SJSA1 (cell line): ENCODE measurements at regions not wholly inside any gene's neighbourhood (a gene's known extent, or its start where the extent isn't known, plus 50 kb on each side); places are given as distances from the start of the nearest gene placed in this dataset.

Source experiments
- DNase-seq, 2 experiments: peaks; one replicate each; pipeline ENCODE4 v3.0.0-alpha.2; 2015 to 2020; ENCODE audit warnings: low spot score in 2 of 2, low read depth in 1 of 2
- H3K27ac ChIP-seq: fragments of 250-450 bp; sonication (Bioruptor Pico); 2 replicates; pipeline ENCODE4 v1.5.1; 2020; ENCODE audit warnings: mild to moderate bottlenecking, moderate library complexity
- H3K27me3 ChIP-seq: fragments of 250-450 bp; sonication (Bioruptor Pico); replicated peaks from 2 replicates; pipeline ENCODE4 v1.5.1; 2020; ENCODE audit warnings: mild to moderate bottlenecking, moderate library complexity
- H3K36me3 ChIP-seq: fragments of 250-450 bp; sonication (Bioruptor Pico); 2 replicates; pipeline ENCODE4 v1.5.1; 2020; ENCODE audit warnings: mild to moderate bottlenecking
- H3K4me1 ChIP-seq: fragments of 250-450 bp; sonication (Bioruptor Pico); replicated peaks from 2 replicates; pipeline ENCODE4 v1.6.1; 2021; ENCODE audit warnings: mild to moderate bottlenecking
- H3K4me3 ChIP-seq: fragments of 250-450 bp; sonication (Bioruptor Pico); 2 replicates; pipeline ENCODE4 v1.5.1; 2020; ENCODE audit warnings: mild to moderate bottlenecking
- H3K9me3 ChIP-seq: fragments of 250-450 bp; sonication (Bioruptor Pico); replicated peaks from 2 replicates; pipeline ENCODE4 v1.5.1; 2020; ENCODE audit warnings: mild to moderate bottlenecking

DNA sequence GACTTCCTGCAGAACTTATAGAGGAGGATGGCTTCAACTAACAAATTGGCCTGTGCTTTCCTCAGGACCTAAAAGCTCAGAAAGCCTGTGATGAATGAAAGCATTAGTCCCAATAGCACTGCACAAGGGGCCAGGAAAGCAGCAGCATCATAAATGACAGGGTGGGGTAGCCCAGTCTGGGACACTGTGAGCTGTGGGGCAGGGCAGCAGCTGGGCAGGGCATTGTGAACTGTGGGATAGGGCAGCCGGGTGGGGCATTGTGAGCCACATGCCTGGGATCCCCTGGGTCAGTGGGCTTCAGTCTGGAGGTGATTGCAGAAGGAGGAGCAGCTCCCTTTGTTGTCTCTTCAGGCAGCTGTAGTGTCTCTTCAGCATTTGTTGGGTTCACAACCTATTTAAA lies 1276.8 kb downstream of the UQCRFS1 start:
- Histone ChIP-seq H3K36me3 (no peaks in the 10 kb centered on the region), H3K4me1 (no peaks in the 10 kb centered on the region), H3K4me3 (no peak overlapping the region), H3K27ac (no peak overlapping the region), H3K9me3 (no peaks in the 10 kb centered on the region), H3K27me3 (no peaks in the 10 kb centered on the region)
- DNase-seq, result no peak

DNA sequence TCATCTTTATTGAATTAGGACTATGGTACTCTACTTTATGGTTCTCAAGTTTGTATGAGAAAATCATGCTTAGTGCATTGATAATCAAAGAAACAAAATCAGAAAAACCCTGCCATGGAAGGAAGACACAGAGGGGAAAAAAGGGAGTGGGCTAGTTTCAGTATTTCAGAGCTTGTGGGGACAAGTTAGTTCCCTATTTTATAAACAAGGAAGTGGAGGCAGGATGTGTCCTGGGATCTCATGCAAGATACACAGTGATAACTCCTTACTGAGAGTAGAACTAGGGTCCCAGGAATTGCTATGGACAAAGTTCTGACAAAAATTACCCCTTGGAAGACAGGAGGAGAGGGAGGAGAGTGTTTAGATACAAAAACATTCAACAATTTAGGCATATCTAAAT lies 1277.3 kb downstream of the UQCRFS1 start:
- Histone ChIP-seq H3K4me1 (no peaks in the 10 kb centered on the region), H3K36me3 (no peaks in the 10 kb centered on the region), H3K27me3 (no peaks in the 10 kb centered on the region), H3K9me3 (no peaks in the 10 kb centered on the region), H3K4me3 (no peak overlapping the region), H3K27ac (no peak overlapping the region)
- DNase-seq, result no peak

DNA sequence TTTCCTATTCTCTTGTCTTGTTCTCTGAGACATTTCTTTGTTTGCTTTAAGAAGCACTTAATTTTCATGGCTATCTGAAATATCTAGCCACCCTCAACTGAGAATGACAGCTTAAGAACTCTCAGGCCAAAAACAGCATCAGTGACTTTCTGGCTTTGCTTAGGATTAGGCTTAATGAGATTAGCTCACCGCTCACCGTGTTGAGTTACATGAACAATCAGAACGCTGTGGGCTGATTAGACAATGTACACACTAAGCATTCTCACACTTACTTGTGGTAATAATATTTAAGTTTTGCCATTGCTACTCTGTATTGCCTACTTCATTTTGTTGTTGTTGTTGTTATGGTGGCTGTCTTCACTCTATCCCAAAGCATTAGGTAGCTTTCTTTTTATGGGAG lies 1283.6 kb downstream of the UQCRFS1 start:
- DNase-seq, result no peak
- H3K27ac ChIP-seq, result no peak overlapping the region
- no peaks in the 10 kb centered on the region for H3K36me3 ChIP-seq
- peaks cover 5% of the 10 kb centered on the region; the same call in 1 of the 2 replicates for H3K9me3 ChIP-seq
- no peaks in the 10 kb centered on the region for H3K27me3 ChIP-seq
- H3K4me1 ChIP-seq, result no peaks in the 10 kb centered on the region
- H3K4me3 ChIP-seq, result no peak overlapping the region

DNA sequence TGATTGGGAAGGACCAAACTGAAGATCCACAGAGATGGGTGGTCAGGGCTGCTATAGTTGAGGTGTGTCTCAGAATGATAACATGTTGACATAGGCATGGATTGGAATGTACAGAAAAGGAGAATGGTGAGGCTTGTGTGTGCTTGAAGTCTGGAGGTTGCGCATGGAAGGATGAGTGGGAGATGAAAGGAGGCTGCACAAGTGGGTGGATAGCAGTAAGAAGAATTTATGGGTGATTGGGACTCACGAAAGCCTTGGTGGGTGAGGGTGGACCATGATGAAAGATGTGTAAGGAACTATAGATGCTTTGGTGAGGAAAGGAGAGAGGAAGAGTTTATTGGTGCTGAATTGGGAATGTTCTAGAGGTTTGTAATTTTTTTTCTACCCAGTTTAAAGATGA lies 1287.7 kb downstream of the UQCRFS1 start:
- no peak for DNase-seq
- Histone ChIP-seq H3K36me3 (no peaks in the 10 kb centered on the region), H3K4me3 (no peak overlapping the region), H3K4me1 (no peaks in the 10 kb centered on the region), H3K9me3 (peaks cover 5% of the 10 kb centered on the region), H3K27ac (no peak overlapping the region), H3K27me3 (no peaks in the 10 kb centered on the region)

DNA sequence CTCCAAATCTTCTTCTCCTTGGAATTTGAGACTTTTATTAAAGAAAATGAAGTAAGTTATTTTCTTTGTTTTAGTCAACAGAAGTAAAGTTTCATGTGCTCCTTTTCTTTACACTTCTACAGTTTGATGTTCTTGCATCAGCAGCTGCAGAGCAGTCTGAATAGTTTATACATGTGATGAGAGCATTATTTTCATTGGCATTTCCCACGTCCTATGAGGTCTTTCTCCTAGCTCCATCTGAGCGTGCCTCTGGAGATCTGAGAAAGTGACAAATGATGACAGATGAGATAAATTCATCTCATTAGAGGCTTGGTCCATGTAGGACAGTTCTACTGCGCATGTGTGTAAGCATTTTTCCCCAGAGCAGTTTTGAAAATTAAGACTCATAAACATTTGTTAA lies 1290.0 kb downstream of the UQCRFS1 start:
- H3K9me3 ChIP-seq, result peaks cover 3% of the 10 kb centered on the region; the same call in 1 of the 2 replicates
- no peaks in the 10 kb centered on the region for H3K4me1 ChIP-seq

DNA sequence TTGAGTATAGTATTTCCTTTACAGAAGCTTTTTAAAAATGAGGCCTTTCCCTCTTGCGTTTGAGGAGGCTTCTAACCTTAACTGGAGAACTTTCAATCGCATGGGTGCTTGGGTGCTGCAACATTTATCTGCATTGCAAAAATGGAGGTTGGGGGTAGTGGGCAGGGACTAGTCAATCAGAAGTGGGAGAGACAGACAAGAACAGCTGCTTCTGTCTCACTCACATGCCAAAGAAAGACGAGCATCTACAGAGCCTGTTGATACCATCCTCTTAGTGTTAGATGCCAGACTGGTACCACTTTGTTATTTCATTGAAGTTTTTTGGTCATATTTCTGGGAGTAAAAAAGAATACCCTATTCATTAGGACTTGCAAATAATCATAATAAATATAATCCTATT lies 1292.2 kb downstream of the UQCRFS1 start:
- Histone ChIP-seq H3K9me3 (peaks cover 2% of the 10 kb centered on the region; the same call in 1 of the 2 replicates), H3K27me3 (no peaks in the 10 kb centered on the region), H3K27ac (no peak overlapping the region), H3K36me3 (no peaks in the 10 kb centered on the region), H3K4me3 (no peak overlapping the region), H3K4me1 (no peaks in the 10 kb centered on the region)
- no peak for DNase-seq

More for the DNA sequence above, 1290.0 kb downstream of the UQCRFS1 start:
- no peaks in the 10 kb centered on the region for H3K27me3 ChIP-seq
- no peaks in the 10 kb centered on the region for H3K36me3 ChIP-seq
- no peak overlapping the region for H3K4me3 ChIP-seq
- H3K27ac ChIP-seq, result no peak overlapping the region
- no peak for DNase-seq

DNA sequence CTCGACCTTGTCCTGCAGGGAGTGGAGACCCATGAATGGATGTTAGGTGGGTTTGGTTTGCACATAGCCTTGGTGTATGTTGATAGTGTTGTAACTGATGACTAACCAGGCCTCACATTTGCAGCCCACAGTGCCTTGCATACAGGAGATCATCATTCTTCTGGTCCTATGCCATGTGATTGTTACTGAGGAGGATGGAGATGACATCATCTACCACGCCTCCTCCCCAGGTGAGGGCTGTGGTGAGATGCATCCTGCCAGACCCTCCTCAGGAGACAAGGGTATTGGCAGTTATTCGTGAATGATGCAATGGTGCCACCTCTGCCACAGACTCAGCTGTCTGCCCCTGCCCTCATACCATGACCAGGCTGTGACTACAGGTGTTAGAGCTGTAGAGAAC lies 1294.1 kb downstream of the UQCRFS1 start:
- no peaks in the 10 kb centered on the region for H3K36me3 ChIP-seq
- H3K27ac ChIP-seq, result no peak overlapping the region
- no peak overlapping the region for H3K4me3 ChIP-seq
- H3K27me3 ChIP-seq, result no peaks in the 10 kb centered on the region
- H3K4me1 ChIP-seq, result no peaks in the 10 kb centered on the region
- DNase-seq, result no peak
- H3K9me3 ChIP-seq, result no peaks in the 10 kb centered on the region; the same call in 1 of the 2 replicates

DNA sequence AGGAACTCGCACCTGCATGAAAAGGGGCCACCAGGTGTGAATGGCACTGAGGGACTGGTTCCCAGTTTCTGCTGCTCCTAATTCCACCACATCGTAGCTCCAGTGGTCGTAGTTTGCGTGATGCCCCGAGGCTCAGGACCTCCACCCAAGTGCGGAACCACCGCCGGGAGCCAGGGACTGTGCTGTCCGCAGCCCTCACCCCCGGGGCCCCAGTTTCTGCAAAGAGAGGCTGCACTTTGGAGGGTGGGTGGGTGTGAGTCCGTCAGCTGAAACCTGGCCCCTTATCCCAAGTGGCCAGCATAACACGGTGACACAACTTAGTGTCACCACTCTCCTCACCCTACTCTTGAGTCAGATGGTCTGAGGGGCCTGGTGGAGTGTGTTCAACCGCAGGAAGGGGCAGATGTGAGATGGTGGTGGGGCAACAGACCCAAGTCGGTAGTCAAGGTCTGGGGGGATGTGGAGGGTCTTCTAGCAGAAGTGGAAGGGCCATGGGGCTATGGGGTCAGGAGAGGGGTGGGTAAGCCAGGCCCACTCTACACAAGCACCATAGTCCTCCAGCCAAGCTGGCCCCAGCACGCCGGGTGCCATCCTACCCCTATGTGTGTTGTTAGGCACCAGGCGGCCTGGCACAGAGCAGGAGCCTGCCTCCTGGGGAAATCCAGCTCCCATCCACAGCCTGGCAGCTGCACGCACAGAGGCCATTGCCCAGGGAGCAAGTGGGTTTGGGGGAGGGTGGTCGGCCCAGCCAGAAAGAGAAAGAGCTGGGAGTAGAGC lies 1301.6 kb downstream of the UQCRFS1 start:
- no peak for DNase-seq
- Histone ChIP-seq H3K36me3 (no peaks in the 10 kb centered on the region), H3K27ac (no peak overlapping the region), H3K4me1 (no peaks in the 10 kb centered on the region), H3K9me3 (no peaks in the 10 kb centered on the region), H3K27me3 (no peaks in the 10 kb centered on the region), H3K4me3 (no peak overlapping the region)

DNA sequence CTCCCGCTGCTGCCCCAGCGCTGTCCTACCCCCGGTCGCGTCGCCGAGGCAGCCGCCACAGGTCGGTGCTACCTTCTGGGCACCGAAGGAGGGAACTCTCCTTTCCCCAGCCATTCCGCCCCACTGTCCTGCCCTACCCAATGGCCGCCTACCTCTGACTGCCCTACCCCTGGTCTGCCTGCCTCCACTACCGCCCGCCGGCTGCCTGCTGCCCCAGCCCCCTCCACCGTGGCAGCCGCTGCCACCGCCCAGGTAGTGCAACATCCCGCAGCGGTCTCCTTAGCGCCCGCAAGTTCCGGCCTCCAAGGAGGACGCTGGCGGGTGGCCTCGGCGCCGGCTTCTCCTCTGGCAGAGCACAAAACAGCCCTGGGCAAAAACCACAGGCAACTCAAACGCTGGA lies 1303.1 kb downstream of the UQCRFS1 start:
- H3K4me3 ChIP-seq, result no peak overlapping the region
- H3K27ac ChIP-seq, result no peak overlapping the region
- H3K4me1 ChIP-seq, result no peaks in the 10 kb centered on the region
- no peak for DNase-seq
- no peaks in the 10 kb centered on the region; the same call in 1 of the 2 replicates for H3K9me3 ChIP-seq
- no peaks in the 10 kb centered on the region for H3K36me3 ChIP-seq
- no peaks in the 10 kb centered on the region for H3K27me3 ChIP-seq

DNA sequence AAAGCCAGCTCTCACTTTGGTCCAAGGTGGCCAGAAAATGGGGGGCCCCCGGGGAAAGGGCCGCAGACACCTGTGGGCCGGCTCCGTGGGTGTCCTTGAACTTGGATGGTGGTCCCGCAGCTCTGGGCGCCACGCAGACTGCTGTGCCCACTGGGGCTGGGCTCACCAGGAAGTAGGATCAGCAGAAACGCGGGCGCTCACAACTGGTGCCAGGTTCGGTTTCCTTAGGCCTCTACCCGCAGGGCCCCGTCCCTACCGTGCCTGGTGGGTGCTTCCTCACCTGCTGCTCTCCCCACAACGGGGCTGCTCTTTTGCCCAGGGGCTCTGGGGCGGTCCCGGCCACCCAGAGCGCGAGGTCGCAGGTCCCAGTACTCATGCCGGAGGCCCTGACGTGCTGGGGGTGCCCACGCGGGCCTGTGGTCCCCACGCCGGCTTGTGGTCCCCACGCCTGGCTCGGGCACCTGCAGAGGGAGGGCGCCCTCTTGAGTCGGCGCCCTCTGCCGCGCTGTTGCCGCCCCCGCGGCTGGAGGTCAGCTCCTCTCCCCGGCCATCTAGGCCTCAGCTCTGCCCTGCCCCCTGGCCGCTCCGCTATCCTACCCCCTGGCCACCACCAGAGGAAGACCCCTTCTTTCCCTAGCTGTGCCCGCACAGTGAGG lies 1303.6 kb downstream of the UQCRFS1 start:
- Histone ChIP-seq H3K27me3 (no peaks in the 10 kb centered on the region), H3K4me1 (no peaks in the 10 kb centered on the region), H3K9me3 (no peaks in the 10 kb centered on the region; the same call in 1 of the 2 replicates), H3K27ac (no peak overlapping the region), H3K4me3 (no peak overlapping the region), H3K36me3 (no peaks in the 10 kb centered on the region)
- no peak for DNase-seq

DNA sequence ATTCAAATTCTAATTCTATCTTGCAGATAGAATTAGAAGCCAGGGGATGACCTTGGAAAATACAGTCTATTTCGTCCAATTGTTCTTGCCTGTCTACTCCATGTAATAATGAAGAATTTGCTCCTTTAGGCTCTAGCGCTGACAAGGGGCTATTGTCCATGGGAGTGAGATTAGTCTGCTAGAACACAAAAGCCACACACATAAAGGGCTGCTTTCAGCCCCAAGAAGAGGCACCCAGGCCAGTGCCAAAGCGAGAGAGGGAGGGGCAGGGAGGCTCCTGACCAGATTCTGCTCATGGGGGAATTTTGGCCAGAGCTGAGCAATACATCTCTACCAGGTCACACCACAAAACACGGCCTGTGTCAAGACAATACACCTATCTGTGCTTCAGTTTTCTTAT lies 1306.9 kb downstream of the UQCRFS1 start:
- Histone ChIP-seq H3K4me1 (no peaks in the 10 kb centered on the region), H3K36me3 (no peaks in the 10 kb centered on the region), H3K27me3 (no peaks in the 10 kb centered on the region), H3K27ac (no peak overlapping the region), H3K4me3 (no peak overlapping the region), H3K9me3 (no peaks in the 10 kb centered on the region; the same call in 1 of the 2 replicates)
- DNase-seq, result no peak

DNA sequence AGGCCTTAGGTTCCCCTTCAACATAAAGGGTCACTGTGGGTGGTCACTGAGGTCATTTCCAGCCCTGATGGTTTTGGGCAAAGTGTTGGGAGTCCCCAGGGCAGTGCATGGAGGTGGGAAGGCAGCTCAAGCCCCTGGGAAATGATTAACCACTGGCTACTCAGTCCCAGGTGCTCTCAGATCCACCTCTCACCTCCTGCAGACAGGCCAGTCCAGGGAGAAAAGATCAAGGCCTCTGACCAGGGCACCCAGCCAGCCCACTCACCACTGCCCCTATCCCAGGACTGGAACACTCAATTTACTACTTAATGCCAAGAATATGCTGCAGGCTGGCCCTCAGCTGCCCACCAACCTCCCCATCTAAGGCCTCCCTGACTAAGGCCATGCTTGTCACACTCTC lies 1307.9 kb downstream of the UQCRFS1 start:
- Histone ChIP-seq H3K9me3 (no peaks in the 10 kb centered on the region; the same call in 1 of the 2 replicates), H3K4me1 (no peaks in the 10 kb centered on the region), H3K27ac (no peak overlapping the region), H3K4me3 (no peak overlapping the region), H3K27me3 (no peaks in the 10 kb centered on the region), H3K36me3 (no peaks in the 10 kb centered on the region)
- DNase-seq, result no peak

DNA sequence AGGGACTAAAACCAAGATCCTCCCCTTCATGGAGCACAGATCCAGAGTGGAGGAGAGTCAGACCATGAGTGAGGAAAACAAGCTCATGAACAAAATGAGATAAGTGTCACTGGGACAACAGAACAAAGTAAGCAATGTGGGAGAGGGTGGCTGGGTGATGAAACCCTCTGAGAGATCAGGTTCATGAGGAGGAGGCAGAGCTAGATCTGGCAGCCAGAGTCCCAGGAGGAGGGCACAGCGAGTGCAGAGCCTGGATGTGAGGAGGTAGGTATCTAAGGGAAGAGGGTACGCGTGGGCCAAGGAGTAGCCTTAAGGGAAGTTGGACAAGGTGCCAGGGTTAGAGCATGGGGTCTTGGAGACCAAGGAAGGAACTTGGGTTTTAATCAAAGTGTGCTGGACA lies 1311.9 kb downstream of the UQCRFS1 start:
- no peak for DNase-seq
- no peaks in the 10 kb centered on the region for H3K36me3 ChIP-seq
- no peaks in the 10 kb centered on the region; the same call in 1 of the 2 replicates for H3K9me3 ChIP-seq
- H3K4me3 ChIP-seq, result no peak overlapping the region
- no peaks in the 10 kb centered on the region for H3K4me1 ChIP-seq
- no peak overlapping the region for H3K27ac ChIP-seq
- no peaks in the 10 kb centered on the region for H3K27me3 ChIP-seq

DNA sequence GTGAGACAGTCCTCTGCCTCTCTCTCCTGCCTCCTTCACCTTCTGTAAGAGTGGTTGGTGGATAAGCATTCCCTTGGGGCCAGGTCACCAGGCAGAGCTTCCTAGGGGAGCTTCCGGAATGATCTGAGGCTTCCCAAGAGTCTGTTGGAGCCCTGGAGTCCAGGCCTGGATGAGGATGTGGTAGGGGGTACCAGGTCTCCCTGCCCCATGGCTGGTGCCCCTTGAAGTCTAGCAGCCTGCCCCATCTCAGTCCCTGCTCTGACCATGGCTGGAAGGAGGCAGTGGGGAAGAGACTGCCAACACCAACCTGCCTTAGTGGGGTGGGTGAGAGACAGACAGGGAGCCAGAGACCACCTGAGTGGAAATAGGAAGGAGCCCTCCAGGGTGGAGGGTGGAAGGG lies 1316.9 kb downstream of the UQCRFS1 start:
- no peaks in the 10 kb centered on the region for H3K36me3 ChIP-seq
- H3K4me1 ChIP-seq, result no peaks in the 10 kb centered on the region
- H3K9me3 ChIP-seq, result no peaks in the 10 kb centered on the region; the same call in 1 of the 2 replicates
- no peaks in the 10 kb centered on the region for H3K27me3 ChIP-seq
- no peak overlapping the region for H3K27ac ChIP-seq
- no peak for DNase-seq
- no peak overlapping the region for H3K4me3 ChIP-seq
